ENCODE measurements at regions not wholly inside any gene's neighbourhood (a gene's known extent, or its start where the extent isn't known, plus 50 kb on each side); places are given as distances from the start of the nearest gene placed in this dataset.
A peak's percentile ranks its signal among the peaks of the same experiment; 100 is the strongest.

GRCh38 chr3:194268654-194269512 is 82.2 kb downstream of the CPN2 start:
- H3K27ac Mint-ChIP-seq: peak overlapping the region in 1 of 8 donors; percentile 33
- Histone ChIP-seq H3K9me3 (ENCODE audit: low read length) (no peaks in the 10 kb centered on the region), H3K27ac (ENCODE audit: low read depth, low read length) (no peak overlapping the region), H3K36me3 (ENCODE audit: insufficient read depth, low read length) (no peaks in the 10 kb centered on the region), H3K27me3 (ENCODE audit: insufficient read depth, low read length, poor library complexity, severe bottlenecking) (no peaks in the 10 kb centered on the region), H3K4me3 (ENCODE audit: low read length) (no peak overlapping the region), H3K4me1 (ENCODE audit: insufficient read depth, low read length) (no peaks in the 10 kb centered on the region)
- CTCF ChIA-PET: interaction anchor here (1.0 kb wide), 1 partner anchor 11 kb away, joined by 4 read pairs; no protein-coding TSS in a partner anchor
- peaks cover 15 to 20% of the 10 kb centered on the region in 2 donors for H3K27me3 Mint-ChIP-seq
- no peak overlapping the region for H3K4me3 Mint-ChIP-seq
- no peaks in the 10 kb centered on the region for H3K36me3 Mint-ChIP-seq
- DNase-seq: peak in 1 of 5 donors; percentile 8
- H3K9me3 Mint-ChIP-seq: no peaks in the 10 kb centered on the region
- peaks cover 0 to 10% (median 2%) of the 10 kb centered on the region in 3 donors for H3K4me1 Mint-ChIP-seq
- POLR2A ChIA-PET: no interaction called here

DNA sequence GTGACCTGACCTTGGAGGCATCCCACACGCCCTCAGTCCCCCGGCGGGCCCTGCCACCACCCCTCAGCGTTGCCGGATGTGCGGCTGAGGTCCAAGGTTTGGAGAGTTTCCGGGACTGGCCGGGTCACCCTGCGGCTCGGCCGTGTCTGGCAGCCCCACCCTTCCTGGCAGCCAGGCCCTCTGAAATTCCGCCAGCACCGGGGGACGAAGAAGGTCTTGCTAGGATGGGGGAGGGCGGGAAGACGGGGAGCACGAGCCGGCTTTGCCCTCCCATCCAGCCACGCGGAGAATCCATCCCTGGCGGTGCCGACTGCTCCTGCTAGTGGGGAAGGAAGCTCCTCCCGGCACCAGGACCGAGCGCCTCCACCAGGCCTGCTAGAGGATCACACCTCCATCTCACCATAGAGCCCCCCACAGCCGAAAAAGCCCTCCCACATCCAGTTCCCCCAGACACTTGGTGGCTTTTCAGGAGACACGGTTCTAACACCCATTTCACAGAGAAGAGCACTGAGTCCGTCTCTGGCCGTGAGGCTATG is 81.5 kb downstream of the CPN2 start:
- POLR2A ChIA-PET: no interaction called here

GRCh38 chr3:194270627-194271459 is 80.3 kb downstream of the CPN2 start:
- H3K27ac ChIP-seq (ENCODE audit: low read depth, low read length): no peak overlapping the region
- Mint-ChIP-seq H3K4me3 (no peak overlapping the region), H3K4me1 (peaks cover 0 to 10% (median 6%) of the 10 kb centered on the region in 3 donors), H3K9me3 (no peaks in the 10 kb centered on the region), H3K27ac (no peak overlapping the region), H3K27me3 (peaks cover 15 to 20% of the 10 kb centered on the region in 2 donors), H3K36me3 (no peaks in the 10 kb centered on the region)
- no peaks in the 10 kb centered on the region for H3K4me1 ChIP-seq (ENCODE audit: insufficient read depth, low read length)
- H3K4me3 ChIP-seq (ENCODE audit: low read length): no peak overlapping the region
- ChIA-PET POLR2A (no interaction called here), CTCF (no interaction called here)
- H3K36me3 ChIP-seq (ENCODE audit: insufficient read depth, low read length): no peaks in the 10 kb centered on the region
- no peaks in the 10 kb centered on the region for H3K9me3 ChIP-seq (ENCODE audit: low read length)
- H3K27me3 ChIP-seq (ENCODE audit: insufficient read depth, low read length, poor library complexity, severe bottlenecking): no peaks in the 10 kb centered on the region
- DNase-seq: peak in 1 of 5 donors; percentile 41

More for the DNA sequence above, 81.5 kb downstream of the CPN2 start:
- H3K27me3 Mint-ChIP-seq: peaks cover 15 to 20% of the 10 kb centered on the region in 2 donors
- Histone ChIP-seq H3K27me3 (ENCODE audit: insufficient read depth, low read length, poor library complexity, severe bottlenecking) (no peaks in the 10 kb centered on the region), H3K27ac (ENCODE audit: low read depth, low read length) (no peak overlapping the region), H3K36me3 (ENCODE audit: insufficient read depth, low read length) (no peaks in the 10 kb centered on the region), H3K4me1 (ENCODE audit: insufficient read depth, low read length) (no peaks in the 10 kb centered on the region), H3K4me3 (ENCODE audit: low read length) (no peak overlapping the region), H3K9me3 (ENCODE audit: low read length) (no peaks in the 10 kb centered on the region)
- no peaks in the 10 kb centered on the region for H3K36me3 Mint-ChIP-seq
- peak overlapping the region in 1 of 8 donors; percentile 29 for H3K27ac Mint-ChIP-seq
- peak in 1 of 5 donors; percentile 35 for DNase-seq
- no peaks in the 10 kb centered on the region for H3K9me3 Mint-ChIP-seq
- H3K4me3 Mint-ChIP-seq: no peak overlapping the region
- CTCF ChIA-PET: interaction anchor here (1.0 kb wide), 1 partner anchor 12 kb away, joined by 4 read pairs; no protein-coding TSS in a partner anchor
- H3K4me1 Mint-ChIP-seq: peaks cover 0 to 10% (median 3%) of the 10 kb centered on the region in 3 donors

- H3K4me1 Mint-ChIP-seq: peaks cover 0 to 10% (median 6%) of the 10 kb centered on the region in 3 donors
- Histone ChIP-seq H3K36me3 (ENCODE audit: insufficient read depth, low read length) (no peaks in the 10 kb centered on the region), H3K4me1 (ENCODE audit: insufficient read depth, low read length) (no peaks in the 10 kb centered on the region), H3K4me3 (ENCODE audit: low read length) (no peak overlapping the region), H3K9me3 (ENCODE audit: low read length) (no peaks in the 10 kb centered on the region), H3K27ac (ENCODE audit: low read depth, low read length) (no peak overlapping the region), H3K27me3 (ENCODE audit: insufficient read depth, low read length, poor library complexity, severe bottlenecking) (no peaks in the 10 kb centered on the region)
- H3K36me3 Mint-ChIP-seq: no peaks in the 10 kb centered on the region
- CTCF ChIA-PET: no interaction called here
- peak in 1 of 5 donors; percentile 30 for DNase-seq
- H3K27ac Mint-ChIP-seq: no peak overlapping the region
- no peaks in the 10 kb centered on the region for H3K9me3 Mint-ChIP-seq
- POLR2A ChIA-PET: no interaction called here
- no peak overlapping the region for H3K4me3 Mint-ChIP-seq
- H3K27me3 Mint-ChIP-seq: peaks cover 15 to 16% of the 10 kb centered on the region in 2 donors
These were observed 79.6 kb downstream of the CPN2 start for GRCh38 chr3:194271460-194272035.

DNA sequence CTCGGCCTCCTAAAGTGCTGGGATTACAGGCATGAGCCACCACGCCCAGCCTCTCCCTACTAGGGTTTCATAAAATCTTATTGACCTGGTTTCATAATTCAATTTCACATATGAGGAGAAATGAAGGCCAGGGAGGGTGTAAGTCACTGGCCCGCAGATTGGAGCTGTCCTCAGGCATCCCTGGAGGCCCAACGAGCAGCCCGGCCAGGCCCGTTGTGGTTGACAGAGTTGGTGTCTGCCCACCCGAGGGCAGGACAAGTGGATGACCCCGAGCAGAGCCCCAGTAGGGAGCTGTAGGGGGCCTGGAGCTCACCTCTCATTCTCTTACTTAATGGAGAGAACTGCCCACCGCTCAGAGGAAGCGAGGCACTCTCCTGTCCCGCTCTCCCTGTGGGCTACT is 78.9 kb downstream of the CPN2 start:
- H3K27me3 ChIP-seq (ENCODE audit: insufficient read depth, low read length, poor library complexity, severe bottlenecking): no peaks in the 10 kb centered on the region
- Mint-ChIP-seq H3K9me3 (no peaks in the 10 kb centered on the region), H3K4me1 (peaks cover 0 to 10% (median 6%) of the 10 kb centered on the region in 3 donors), H3K27ac (no peak overlapping the region), H3K36me3 (no peaks in the 10 kb centered on the region), H3K27me3 (peaks cover 11 to 12% of the 10 kb centered on the region in 2 donors), H3K4me3 (no peak overlapping the region)
- no peaks in the 10 kb centered on the region for H3K36me3 ChIP-seq (ENCODE audit: insufficient read depth, low read length)
- POLR2A ChIA-PET: no interaction called here
- DNase-seq: peak in 1 of 5 donors; percentile 25
- CTCF ChIA-PET: no interaction called here
- no peak overlapping the region for H3K4me3 ChIP-seq (ENCODE audit: low read length)
- no peak overlapping the region for H3K27ac ChIP-seq (ENCODE audit: low read depth, low read length)
- H3K9me3 ChIP-seq (ENCODE audit: low read length): no peaks in the 10 kb centered on the region
- H3K4me1 ChIP-seq (ENCODE audit: insufficient read depth, low read length): no peaks in the 10 kb centered on the region

GRCh38 chr3:194272861-194273742 is 78.0 kb downstream of the CPN2 start:
- Histone ChIP-seq H3K27me3 (ENCODE audit: insufficient read depth, low read length, poor library complexity, severe bottlenecking) (no peaks in the 10 kb centered on the region), H3K4me3 (ENCODE audit: low read length) (no peak overlapping the region), H3K4me1 (ENCODE audit: insufficient read depth, low read length) (no peaks in the 10 kb centered on the region), H3K36me3 (ENCODE audit: insufficient read depth, low read length) (no peaks in the 10 kb centered on the region), H3K27ac (ENCODE audit: low read depth, low read length) (no peak overlapping the region), H3K9me3 (ENCODE audit: low read length) (no peaks in the 10 kb centered on the region)
- CTCF ChIA-PET: no interaction called here
- Mint-ChIP-seq H3K36me3 (no peaks in the 10 kb centered on the region), H3K27me3 (peaks cover 8 to 11% of the 10 kb centered on the region in 2 donors), H3K27ac (no peak overlapping the region), H3K4me1 (peaks cover 0 to 10% (median 6%) of the 10 kb centered on the region in 3 donors), H3K4me3 (no peak overlapping the region), H3K9me3 (no peaks in the 10 kb centered on the region)
- peak in 1 of 5 donors; percentile 20 for DNase-seq
- POLR2A ChIA-PET: no interaction called here

GRCh38 chr3:194273743-194274310 is 77.3 kb downstream of the CPN2 start:
- Mint-ChIP-seq H3K9me3 (no peaks in the 10 kb centered on the region), H3K36me3 (no peaks in the 10 kb centered on the region), H3K27me3 (peaks cover 7 to 8% of the 10 kb centered on the region in 2 donors), H3K27ac (peak overlapping the region in 1 of 8 donors; percentile 64), H3K4me3 (no peak overlapping the region), H3K4me1 (peaks cover 0 to 10% (median 6%) of the 10 kb centered on the region in 3 donors)
- H3K27ac ChIP-seq (ENCODE audit: low read depth, low read length): no peak overlapping the region
- H3K36me3 ChIP-seq (ENCODE audit: insufficient read depth, low read length): no peaks in the 10 kb centered on the region
- no peaks in the 10 kb centered on the region for H3K4me1 ChIP-seq (ENCODE audit: insufficient read depth, low read length)
- no peak overlapping the region for H3K4me3 ChIP-seq (ENCODE audit: low read length)
- no peaks in the 10 kb centered on the region for H3K27me3 ChIP-seq (ENCODE audit: insufficient read depth, low read length, poor library complexity, severe bottlenecking)
- H3K9me3 ChIP-seq (ENCODE audit: low read length): no peaks in the 10 kb centered on the region
- DNase-seq: peak in 1 of 5 donors; percentile 23
- ChIA-PET POLR2A (no interaction called here), CTCF (no interaction called here)

Data from CD8-positive, alpha-beta memory T cell (primary cell).